GM19023 (cell line): ENCODE measurements at regions not wholly inside any gene's neighbourhood (a gene's known extent, or its start where the extent isn't known, plus 50 kb on each side); places are given as distances from the start of the nearest gene placed in this dataset.
"Not testable (repeated sequence)": the region's sequence is repeated elsewhere in the genome, so short reads cannot be mapped to it uniquely, and the experiment has no call there.

Experiments
- ATAC-seq: cut with Tn5 transposase; IDR thresholded peaks from one replicate; pipeline ENCODE4 v1.9.1; 2021; ENCODE audit warnings: mild to moderate bottlenecking, moderate library complexity; ENCODE audit not compliant: unreplicated experiment

DNA sequence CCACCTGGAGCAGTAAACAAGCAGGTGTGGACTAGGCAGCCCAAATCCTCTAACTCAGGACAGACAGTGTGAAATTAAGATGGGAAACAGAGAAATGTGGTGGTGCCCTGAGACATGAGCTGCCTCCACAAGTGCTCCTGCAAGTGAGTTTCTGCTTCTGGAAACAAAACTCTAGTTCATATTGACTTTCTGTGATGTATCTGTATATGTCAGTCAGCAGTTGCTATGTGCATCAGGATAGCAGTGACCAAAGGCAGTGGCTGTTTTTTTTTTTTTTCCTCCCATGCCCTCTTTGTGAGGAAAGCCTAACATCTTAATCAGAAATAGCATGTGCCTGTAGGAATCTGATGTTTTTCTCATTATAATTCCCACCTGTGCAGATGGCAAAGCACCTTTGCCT, 318.4 kb upstream of the SEMA6A start:
- ATAC-seq: no peak

DNA sequence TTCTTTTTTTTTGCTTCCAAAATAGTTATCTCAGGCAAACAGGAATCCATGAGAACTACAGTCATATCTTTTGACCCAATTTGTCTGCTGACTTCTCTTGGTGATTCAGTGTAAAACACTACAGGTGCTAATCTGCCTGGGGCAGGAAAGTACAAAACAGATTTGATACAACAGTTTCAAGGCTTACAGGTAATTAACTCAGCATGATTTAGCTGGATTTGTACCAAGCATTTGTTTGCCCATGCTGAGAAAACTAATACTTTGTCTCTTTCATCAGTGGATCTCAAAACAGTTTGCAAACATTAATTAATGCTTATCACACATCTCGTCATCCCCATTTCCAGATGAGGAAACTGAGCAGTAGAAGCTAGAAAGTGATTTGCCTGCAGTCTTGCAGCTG, 312.5 kb upstream of the SEMA6A start:
- no peak for ATAC-seq

DNA sequence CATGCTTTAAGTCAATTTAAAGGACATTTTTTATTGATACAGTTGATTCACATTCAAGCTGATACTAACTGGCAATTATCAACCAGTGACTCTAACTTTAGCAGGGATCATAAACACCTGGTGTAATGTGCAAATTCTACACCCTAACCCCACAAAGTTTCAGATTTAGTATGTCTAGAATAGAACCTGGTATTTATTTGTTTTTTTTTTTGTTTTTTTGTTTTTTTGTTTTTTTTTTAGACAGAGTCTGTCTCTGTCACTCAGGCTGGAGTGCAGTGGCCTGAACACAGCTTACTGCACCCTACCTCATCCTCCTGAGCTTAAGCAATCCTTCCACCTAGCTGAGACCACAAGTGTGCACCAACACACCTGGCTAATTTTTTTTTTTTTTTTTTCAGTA, 311.2 kb upstream of the SEMA6A start:
- ATAC-seq: peak; percentile 60

DNA sequence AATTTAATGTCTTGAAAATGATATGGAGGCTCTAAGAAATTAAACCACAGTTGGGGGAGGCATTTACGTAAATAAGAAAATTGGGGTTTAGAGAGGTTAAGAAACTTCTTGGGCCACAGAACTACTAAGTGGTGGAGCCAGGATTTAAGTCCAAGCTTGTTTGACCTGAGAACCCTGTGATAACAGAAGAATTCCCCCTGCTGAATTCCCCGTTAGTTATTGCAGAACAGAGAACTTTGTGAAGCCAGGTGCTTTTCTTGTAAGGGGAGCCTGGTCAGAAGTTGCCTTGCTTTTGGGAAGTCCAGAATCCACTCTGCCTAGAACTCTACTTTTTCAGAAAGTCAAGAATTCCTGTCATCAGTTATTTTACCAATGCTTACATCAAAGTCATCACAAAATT, 309.3 kb upstream of the SEMA6A start:
- peak; percentile 39 for ATAC-seq

DNA sequence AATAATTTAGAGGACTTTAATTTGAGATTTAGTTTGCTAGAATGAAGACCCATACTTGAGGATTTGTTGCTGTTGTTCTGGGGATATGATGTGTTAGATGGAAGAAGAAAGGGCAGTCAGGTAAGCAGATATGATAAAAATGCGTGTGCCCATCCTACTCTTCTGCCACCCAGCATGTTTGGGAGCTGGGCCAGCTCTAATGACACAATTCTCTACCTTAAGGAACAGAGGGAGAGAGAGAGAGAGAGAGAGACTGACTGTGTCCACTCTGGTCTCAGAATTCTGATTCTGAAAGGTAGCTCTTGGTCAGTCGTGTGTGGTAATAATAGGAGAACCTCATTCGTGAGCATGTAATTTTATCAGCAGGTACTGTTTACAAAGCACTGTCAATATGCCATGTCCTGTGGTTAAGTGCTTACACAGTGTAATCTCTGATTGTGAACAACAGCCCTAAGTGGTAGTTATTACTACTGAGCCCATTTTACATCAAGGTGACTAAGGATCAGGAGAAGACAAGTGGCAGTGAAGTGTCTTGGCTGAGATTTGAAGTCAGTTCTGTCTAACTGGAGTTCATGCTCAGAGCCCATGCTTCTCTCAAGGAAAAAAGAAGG, 307.4 kb upstream of the SEMA6A start:
- ATAC-seq: no peak

DNA sequence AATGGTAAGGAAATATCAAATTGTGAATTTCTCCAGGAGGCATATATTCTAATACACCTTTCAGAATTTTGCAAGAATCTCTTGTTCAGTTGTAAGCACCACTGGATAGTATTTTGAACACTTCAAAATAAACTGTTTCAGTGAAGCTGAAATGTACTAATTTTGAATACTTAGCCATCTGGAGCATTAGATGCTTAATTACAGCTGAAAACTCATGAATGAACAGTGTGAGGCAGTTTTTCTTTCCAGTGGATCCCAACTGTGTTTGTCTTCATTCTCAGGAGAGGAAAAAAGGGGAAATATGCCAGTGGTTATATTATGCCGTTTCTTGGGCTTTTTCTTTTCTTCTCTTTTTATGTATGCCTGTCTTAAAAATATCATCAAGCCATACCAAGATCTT, 306.0 kb upstream of the SEMA6A start:
- ATAC-seq: no peak

DNA sequence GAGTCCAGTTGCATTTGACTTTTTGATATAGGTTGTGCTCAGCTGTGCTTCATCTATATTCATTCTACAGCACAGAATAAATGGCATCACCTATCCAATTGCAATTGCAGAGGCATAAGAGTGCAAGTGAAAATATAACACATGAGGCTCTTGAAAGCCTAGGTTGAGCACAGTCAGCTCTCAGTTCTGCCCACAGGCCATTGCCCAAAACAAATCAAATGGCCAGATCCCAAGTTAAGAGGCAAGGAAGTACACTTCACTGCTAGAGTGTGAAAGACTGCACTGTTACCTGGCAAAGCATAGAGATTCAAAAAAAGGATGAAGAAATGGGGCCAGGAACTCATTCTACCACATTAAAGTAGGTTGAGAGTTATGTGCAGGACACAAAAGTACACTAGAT, 305.5 kb upstream of the SEMA6A start:
- ATAC-seq: peak; percentile 48

DNA sequence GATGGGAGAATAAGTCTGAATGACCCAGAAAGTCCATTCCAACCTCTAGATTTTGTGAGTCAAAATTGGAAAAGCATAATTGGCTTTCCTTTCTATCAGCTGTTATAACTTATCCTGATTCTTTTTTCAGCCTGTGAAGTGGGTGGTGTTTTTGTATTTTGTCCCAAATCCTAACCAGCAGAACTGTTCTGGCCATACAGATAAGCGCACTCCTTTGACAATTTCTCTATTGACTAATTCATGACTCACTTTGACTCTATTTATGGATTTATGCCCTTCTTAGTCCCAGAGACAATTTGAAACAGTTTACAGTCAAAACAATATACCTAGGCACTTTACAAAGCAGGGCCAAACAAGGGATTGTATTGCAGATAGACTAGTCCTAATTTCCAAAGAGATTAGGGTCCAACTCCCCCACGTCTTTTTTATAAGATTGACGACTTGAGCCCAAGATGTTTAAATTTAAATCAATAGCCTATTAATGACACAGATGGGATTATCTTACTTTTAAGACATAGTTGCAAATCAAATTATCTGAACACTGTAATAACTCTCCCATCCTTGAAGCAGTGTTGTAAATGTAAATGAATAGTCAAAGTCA, 301.7 kb upstream of the SEMA6A start:
- ATAC-seq: no peak

DNA sequence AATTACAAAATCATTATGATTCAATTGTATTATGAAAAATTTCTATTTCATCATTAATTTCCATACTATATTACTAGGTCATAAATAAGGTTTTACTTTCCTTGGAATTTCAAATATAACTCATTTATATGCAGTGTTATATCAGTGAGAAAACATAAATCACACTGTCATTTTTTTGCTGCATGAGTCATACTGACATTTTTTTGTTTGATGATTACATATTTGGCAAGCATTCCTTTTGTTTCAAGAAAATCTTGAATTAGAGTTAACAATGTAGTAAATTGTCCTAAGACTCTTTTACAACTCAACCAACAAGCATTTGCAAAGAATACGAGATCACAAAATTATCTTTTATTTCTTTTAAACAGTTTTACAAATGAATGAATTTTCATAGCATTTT, 298.4 kb upstream of the SEMA6A start:
- ATAC-seq: no peak

DNA sequence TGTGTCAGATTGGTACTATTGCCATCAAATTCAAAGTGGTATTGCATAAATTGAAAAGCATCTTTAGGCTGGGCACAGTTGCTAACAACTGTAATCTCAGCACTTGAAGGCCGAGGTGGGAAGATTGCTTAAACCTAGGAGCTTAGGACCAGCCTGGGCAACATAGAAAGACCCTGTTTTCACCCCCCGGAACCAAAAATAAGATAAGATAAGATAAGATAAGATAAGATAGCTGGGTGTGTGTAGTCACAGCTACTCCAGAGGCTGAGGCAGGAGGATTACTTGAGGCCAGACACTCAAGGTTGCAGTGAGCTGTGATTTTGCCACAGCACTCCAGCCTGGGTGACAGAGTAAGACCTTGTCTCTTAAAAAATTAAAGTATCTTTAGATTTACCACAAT, 297.9 kb upstream of the SEMA6A start:
- ATAC-seq: no peak

DNA sequence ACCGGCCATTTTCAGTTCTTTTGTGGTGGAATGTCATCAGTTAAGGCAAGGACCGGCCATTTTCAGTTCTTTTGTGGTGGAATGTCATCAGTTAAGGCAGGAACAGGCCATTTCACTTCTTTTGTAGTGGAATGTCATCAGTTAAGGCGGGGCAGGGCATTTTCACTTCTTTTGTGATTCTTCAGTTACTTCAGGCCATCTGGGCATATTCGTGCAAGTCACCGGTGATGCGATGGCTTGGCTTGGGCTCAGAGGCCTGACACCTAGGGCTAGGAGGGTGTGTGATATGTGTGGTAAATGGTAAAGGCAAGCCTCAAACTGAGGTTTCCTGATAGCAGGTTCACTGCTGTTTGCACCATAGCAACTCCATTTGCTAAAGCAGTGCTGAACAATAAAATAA, 293.2 kb upstream of the SEMA6A start:
- not testable (repeated sequence) for ATAC-seq

DNA sequence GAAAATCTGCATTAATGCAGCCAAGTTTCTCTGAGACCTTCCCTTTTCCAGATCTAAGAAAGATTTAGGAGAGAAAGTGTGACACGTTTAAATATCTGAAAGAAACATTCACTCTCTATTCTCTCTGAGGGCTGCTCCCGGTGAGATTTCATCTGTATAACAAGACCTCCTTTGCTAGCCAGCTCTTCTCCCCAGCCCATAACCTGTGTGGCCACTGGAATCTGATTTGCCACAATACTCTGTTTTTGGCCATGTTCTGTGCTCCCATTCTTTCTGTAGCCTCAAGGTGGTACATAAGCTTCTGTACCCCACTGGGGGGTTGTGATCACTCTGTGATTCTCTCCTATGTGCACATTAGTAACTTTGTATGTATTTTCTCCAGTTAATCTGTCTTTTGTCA, 291.0 kb upstream of the SEMA6A start:
- no peak for ATAC-seq

DNA sequence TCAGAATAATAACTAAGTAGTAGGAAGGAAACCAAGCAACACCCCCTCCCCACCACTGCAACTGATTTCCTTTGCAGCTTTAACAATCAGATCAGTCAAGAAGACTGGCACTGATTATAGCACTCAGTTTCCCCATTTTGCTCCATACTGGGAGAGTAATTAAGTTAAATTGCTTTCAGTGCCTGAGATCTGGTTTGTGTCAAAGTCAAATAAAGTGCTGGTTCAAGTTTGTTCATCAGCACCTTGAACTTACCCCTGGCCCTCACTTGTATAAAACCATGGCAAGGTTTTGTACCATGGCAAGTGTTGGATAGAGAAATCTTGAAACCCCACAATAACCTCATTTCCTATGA, 290.2 kb upstream of the SEMA6A start:
- ATAC-seq: no peak

DNA sequence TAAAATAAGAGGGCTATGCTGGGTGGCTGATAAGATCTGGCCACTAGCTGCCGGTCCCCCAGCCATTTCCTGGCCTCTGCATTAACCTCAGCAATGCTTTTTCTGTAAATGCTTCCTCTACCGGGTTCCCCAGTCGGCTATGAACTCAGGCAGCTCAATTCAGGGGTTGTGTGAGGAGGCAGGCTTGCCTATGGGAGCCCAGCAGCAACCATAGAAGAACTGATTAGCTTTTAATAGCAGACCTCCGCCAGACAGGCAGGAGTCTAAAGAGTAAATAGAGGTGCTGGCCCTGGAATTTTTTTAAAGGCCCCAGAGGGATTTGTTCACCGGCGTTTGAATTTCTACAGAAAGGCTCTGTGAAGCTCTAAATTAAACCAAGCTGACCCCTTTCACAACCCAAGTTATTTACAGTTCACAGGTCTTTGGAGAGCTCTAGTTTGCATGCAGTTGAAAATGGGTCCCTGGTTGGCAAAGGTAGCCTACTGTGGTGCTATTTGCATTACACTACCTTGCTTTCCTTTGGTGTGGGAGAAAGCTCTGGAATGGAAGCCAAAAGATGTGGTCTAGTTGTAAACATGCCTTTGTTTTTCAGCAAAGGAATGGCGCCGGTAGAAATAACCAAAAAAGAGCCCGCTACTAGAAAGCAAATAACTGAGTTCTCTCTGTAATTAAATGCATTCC, 289.7 kb upstream of the SEMA6A start:
- no peak for ATAC-seq

DNA sequence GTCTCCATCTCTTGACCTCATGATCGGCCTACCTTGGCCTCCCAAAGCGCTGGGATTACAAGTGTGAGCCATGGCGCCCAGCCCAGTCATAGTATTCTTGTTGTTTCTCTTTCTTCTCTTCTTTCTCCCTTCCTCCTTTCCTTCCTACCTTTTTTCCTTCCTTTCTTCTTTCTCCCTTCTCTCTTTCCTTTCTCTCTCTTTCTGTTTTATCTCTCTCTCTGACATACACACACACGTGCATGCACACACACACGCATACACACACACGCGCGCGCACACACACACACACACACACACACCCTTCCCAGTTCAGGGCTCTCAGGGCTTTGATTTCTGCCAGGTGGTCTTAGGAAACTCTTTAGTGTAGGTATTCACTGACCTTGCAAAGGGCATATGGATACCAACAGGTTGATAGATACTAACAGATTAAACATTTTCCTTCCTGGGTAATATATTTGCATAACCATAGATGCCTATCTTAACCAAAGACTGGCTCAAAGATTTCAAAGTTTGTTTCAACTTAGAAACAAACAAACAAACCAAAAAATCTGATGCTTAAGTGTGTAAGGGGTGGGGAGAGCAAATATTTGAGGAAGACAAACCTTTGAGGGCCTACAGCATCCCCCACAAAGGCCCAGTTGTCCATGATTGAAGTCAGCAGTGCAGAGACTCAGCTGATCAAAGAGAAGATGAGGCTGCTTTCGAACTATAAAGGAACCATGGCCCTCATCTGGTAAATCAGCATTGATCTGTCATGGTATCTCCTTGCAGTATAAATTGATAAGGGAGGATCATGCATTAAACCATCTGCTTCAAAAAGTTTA, 288.2 kb upstream of the SEMA6A start:
- no peak for ATAC-seq

DNA sequence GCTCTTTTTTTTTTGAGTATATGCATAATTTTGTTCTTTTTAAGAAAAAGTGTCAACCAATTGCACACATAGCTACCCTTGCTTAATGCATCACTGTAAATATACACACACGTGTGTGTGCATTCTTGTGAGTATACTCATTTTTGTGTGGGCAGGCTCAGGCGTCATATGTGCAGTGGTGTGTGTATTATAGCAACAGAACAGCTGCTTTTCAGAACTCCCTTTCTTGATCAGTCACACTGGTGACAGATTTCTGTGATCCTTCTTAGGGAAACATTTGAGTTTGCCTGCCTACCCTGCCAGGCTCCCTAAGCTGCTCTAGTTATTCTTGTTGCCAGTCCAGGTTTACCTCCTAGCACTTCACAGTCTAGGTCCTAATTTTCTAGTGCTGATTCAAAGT, 287.0 kb upstream of the SEMA6A start:
- ATAC-seq: no peak

DNA sequence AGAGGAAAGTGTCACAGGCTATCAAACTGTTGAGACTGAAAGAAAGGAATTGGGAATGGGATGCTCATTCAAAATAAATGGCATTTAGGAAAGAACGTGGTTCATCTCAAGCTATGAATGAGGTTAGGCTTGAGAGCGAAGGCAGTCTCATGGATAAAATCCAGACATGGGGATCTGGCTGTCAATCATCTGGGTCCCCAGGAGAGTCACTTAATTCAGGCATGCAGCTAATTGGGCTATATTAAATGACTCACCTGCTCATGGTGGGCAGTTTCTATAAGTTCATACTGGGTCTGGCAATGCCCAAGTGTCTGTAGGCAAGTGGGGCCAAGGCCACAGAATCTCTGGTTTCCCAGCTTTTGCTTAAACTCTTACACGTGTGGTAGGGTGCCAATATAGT, 286.5 kb upstream of the SEMA6A start:
- ATAC-seq: no peak

DNA sequence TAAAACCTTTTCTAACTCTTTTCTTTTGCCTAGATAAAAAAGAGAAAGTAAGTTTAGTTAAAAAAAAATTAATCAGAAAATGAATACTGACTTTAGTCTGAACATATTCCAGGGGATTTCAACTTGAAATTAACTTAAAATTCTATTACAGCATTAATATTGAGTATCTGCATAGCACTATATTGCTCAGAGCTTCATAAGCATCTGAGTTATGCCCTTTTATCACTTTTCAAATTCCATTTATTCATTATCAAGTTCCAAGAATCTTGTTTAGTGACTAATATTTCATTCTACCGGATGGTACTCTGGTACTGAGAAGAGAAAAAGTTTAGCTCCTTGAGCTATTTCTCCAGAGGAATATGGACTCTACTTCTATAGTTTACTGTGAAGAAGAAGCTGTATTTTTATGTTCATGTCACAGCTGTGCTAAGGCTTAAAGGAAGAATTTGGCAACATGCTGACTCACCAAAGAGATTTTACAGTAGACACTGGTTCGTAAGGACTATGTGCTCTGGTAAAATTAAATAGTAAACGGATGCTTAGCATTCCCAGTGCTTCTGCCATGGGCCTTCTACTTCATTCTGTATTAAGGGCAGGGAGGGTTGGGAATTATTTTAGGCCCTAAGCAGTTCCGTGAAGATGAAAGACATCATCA, 285.2 kb upstream of the SEMA6A start:
- no peak for ATAC-seq

DNA sequence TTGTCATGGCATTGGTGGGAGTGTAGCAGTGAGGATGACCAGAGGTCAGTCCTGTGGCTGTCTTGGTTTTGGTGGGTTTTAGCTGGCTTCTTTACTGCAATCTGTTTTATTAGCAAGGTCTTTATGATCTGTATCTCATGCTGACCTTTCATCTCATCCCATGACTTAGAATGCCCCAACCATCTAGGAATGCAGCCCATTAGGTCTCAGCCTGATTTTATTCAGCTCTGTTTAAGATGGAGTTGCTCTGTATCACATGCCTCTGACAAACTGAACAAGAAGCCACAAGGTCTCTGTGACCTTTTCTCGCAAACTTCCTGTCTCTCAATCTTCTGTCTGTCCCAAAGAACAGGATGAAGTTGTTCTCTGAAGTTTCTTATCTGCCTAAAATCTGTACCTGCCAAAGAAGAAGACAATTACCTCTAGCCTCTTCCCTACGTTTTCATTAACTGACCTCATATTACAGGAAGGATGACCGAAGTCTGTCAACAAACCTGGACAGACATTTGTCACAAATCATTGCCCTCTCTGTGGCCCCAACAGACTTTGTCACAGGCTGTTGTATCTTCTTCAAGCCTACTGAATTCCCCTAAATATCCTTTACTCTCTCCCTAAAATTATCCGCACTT, 284.2 kb upstream of the SEMA6A start:
- ATAC-seq: no peak

DNA sequence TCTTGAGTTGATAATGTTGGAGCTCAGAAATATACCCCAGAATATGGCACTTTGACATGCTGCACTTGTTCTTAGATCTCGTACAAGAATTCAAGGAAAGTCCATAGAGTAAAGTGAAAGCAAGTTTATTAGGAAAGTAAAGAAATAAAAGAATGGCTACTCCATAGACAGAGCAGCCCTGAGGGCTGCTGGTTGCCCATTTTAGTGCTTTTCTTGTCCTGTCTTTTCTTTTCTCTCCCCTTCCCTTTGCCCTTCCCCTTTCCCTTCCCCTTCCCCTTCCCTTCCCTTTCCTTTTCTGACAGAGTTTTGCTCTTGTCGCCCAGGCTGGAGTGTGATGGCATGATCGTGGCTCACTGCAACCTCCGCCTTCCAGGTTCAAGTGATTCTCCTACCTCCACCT, 283.4 kb upstream of the SEMA6A start:
- not testable (repeated sequence) for ATAC-seq

DNA sequence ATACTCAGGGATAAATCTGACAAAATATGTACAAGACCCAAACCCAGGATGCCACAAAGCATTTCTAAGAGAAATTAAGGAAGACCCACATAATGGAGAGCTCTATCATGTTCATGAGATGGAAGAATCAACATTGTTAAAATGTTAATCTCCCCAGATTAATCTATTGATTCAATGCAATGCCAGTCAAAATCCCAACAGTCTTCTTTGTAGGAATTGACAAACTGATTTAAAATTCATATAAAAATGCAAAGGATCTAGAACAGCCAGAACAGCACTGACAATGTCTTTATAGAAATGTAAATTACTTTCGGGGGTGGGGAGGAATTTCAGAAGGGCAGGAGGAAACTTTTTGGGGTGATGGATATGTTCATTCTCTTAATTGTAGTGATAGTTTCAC, 281.6 kb upstream of the SEMA6A start:
- ATAC-seq: no peak
